ENCODE measurements at regions not wholly inside any gene's neighbourhood (a gene's known extent, or its start where the extent isn't known, plus 50 kb on each side); places are given as distances from the start of the nearest gene placed in this dataset.

DNA sequence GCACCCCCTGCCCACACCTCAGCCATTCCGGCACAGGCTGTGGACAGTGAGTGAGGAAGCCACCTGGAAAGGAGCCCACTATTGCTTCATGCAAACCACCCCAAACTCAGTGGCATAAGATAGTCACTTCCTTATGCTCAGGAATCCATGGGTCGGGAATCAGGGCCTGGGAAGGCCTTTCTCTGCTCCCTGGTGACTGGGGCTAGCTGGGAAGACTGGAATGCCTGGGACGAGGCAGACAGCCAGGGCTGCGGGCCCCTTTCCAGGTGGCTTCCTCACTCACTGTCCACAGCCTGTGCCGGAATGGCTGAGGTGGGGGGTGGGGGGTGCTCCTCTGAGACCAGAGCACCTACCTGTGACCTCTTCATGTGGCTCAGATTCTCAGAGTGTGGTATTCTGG is 74.1 kb upstream of the GRB10 start:
- peaks cover 0 to 18% (median 3%) of the 10 kb centered on the region in 9 donors for H3K4me1 ChIP-seq
- intact Hi-C loops (cut with DNase I), result no loop called here
- no peaks in the 10 kb centered on the region for H3K9me3 ChIP-seq
- TF ChIP-seq, protein P1, sequence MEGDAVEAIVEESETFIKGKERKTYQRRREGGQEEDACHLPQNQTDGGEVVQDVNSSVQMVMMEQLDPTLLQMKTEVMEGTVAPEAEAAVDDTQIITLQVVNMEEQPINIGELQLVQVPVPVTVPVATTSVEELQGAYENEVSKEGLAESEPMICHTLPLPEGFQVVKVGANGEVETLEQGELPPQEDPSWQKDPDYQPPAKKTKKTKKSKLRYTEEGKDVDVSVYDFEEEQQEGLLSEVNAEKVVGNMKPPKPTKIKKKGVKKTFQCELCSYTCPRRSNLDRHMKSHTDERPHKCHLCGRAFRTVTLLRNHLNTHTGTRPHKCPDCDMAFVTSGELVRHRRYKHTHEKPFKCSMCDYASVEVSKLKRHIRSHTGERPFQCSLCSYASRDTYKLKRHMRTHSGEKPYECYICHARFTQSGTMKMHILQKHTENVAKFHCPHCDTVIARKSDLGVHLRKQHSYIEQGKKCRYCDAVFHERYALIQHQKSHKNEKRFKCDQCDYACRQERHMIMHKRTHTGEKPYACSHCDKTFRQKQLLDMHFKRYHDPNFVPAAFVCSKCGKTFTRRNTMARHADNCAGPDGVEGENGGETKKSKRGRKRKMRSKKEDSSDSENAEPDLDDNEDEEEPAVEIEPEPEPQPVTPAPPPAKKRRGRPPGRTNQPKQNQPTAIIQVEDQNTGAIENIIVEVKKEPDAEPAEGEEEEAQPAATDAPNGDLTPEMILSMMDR (IDR thresholded peaks at IDR 0.05), result no peak
- H3K27me3 ChIP-seq, result no peaks in the 10 kb centered on the region
- no peak for DNase-seq
- 60 to 74% methylated on average over 5 of the region's 5 CpGs for WGBS, 2 donors
- H3K27ac ChIP-seq, result no peak overlapping the region
- no peak overlapping the region for H3K4me3 ChIP-seq
- ATAC-seq, result peak in 3 of 8 donors; percentile 35 to 65 (median 52)
- H3K36me3 ChIP-seq, result no peaks in the 10 kb centered on the region

DNA sequence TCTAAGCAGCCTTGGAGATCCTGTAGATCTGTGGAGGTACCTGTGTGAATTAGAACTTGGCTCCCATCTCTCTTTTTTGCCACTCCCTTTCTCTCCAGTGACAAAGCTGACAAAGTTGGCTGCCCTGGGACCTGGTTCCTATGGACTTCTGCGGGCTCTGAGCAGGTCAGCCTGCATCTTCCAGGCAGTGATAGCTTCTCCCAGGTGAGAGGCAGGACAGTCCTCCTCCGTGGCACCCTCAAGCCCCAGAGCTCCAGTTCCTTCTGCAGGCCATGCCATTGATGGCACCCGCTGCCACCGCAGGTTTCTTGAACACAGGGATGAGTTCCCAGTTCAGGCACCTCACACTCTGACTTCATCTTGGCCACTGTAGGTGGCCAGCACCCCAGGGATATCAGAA is 73.5 kb upstream of the GRB10 start:
- H3K4me1 ChIP-seq, result peaks cover 0 to 22% (median 3%) of the 10 kb centered on the region in 9 donors
- 94 to 96% methylated on average over 4 of the region's 4 CpGs for WGBS, 2 donors
- H3K27ac ChIP-seq, result no peak overlapping the region
- no peaks in the 10 kb centered on the region for H3K36me3 ChIP-seq
- intact Hi-C loops (cut with DNase I), result no loop called here
- TF ChIP-seq, protein P1 (IDR thresholded peaks at IDR 0.05), result no peak
- H3K4me3 ChIP-seq, result no peak overlapping the region
- H3K9me3 ChIP-seq, result no peaks in the 10 kb centered on the region
- no peaks in the 10 kb centered on the region for H3K27me3 ChIP-seq
- DNase-seq, result no peak
- ATAC-seq, result no peak

DNA sequence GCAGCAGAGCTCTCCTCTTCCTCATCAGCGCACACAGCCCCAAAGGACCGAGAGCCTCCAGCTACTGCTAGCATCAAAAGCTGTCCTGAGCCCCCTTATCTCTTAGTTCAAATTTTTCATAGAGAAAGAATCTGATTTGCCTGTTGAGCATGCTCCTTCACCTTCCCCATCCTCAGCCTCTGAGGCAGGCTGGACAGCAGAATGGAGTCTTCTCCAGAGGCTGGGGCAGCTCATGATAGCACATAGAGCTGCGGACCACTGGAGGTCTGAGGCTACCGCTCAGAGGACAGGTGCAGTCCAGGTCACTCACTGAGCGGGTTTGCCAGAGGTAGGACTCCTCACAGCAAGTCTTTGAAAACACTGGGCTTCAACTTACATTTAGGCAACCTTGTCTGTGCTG is 72.8 kb upstream of the GRB10 start:
- intact Hi-C loops (cut with DNase I), result no loop called here
- Histone ChIP-seq H3K9me3 (no peaks in the 10 kb centered on the region), H3K4me1 (peaks cover 0 to 28% (median 5%) of the 10 kb centered on the region in 9 donors), H3K36me3 (no peaks in the 10 kb centered on the region), H3K4me3 (no peak overlapping the region), H3K27me3 (no peaks in the 10 kb centered on the region), H3K27ac (no peak overlapping the region)
- ATAC-seq, result no peak
- WGBS, 2 donors, result 97 to 99% methylated on average over 5 of the region's 5 CpGs
- TF ChIP-seq, protein P1 (IDR thresholded peaks at IDR 0.05), result no peak
- DNase-seq, result no peak

DNA sequence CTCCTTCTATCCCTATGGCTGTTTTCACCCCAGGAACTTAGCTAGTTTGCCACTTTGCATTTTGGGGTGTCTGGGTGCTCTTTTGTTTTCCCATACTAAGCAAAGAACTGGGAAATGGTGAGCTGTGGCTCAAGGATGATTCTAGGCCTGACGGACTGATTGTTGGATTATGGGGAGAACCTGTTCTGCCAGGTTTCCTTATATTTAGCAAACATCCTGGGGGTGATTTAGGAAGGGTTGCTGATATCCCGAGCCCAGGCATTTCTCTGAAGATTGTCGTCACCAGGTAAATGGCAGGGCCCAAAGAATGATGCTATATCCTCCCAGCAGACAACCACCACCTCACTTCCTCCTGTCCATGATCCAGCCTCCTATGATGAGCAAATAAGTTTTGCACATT is 72.1 kb upstream of the GRB10 start:
- DNase-seq (no peak), ATAC-seq (no peak)
- Histone ChIP-seq H3K4me3 (no peak overlapping the region), H3K27ac (no peak overlapping the region), H3K27me3 (no peaks in the 10 kb centered on the region), H3K4me1 (peaks cover 0 to 28% (median 5%) of the 10 kb centered on the region in 9 donors), H3K9me3 (no peaks in the 10 kb centered on the region), H3K36me3 (no peaks in the 10 kb centered on the region)
- intact Hi-C loops (cut with DNase I), result no loop called here
- 90 to 96% methylated on average over 3 of the region's 3 CpGs for WGBS, 2 donors
- TF ChIP-seq, protein P1 (IDR thresholded peaks at IDR 0.05), result no peak

Data from heart right ventricle (tissue), 16 donors.